ENCODE measurements at regions not wholly inside any gene's neighbourhood (a gene's known extent, or its start where the extent isn't known, plus 50 kb on each side); places are given as distances from the start of the nearest gene placed in this dataset.
"Not testable (repeated sequence)": the region's sequence is repeated elsewhere in the genome, so short reads cannot be mapped to it uniquely, and the experiment has no call there.

- Histone ChIP-seq H3K79me2 (ENCODE audit: low read depth) (no peaks in the 10 kb centered on the region), H3K4me2 (no peak overlapping the region), H3K9ac (no peak overlapping the region), H3K4me3 (no peak overlapping the region), H3F3A (ENCODE audit: low read depth) (no peaks in the 10 kb centered on the region), H3K36me3 (no peaks in the 10 kb centered on the region), H3K27me3 (no peaks in the 10 kb centered on the region), H4K20me1 (ENCODE audit: low read depth) (no peaks in the 10 kb centered on the region), H2AFZ (replicated peaks) (no peak overlapping the region), H3K27ac (no peak overlapping the region), H3K4me1 (no peaks in the 10 kb centered on the region), H3K9me3 (ENCODE audit: low read depth) (peaks cover 32% of the 10 kb centered on the region)
- Mint-ChIP-seq H3K4me1 (no peaks in the 10 kb centered on the region), H3K27me3 (ENCODE audit: insufficient read depth, low read depth) (no peaks in the 10 kb centered on the region), H3K9me3 (peaks cover 43% of the 10 kb centered on the region), H3K4me3 (no peak overlapping the region), H3K36me3 (no peaks in the 10 kb centered on the region), H3K27ac (no peak overlapping the region)
- TF ChIP-seq EZH2phosphoT487 (IDR thresholded peaks at IDR 0.05) = no peak
- TF ChIP-seq CTCF (IDR thresholded peaks at IDR 0.05) = no peak
- TF ChIP-seq EZH2 (IDR thresholded peaks at IDR 0.05) = no peak
- DNase-seq (ENCODE audit: low spot score) = no peak
Observed at GRCh38 chr20:29079769-29080690, 2177.4 kb upstream of the DEFB115 start.

GRCh38 chr20:29081712-29082111 lies 2175.8 kb upstream of the DEFB115 start:
- not testable (repeated sequence) for H3K4me3 Mint-ChIP-seq; H3K4me1 Mint-ChIP-seq; H3K36me3 Mint-ChIP-seq; H3F3A ChIP-seq (ENCODE audit: low read depth); H3K4me1 ChIP-seq; DNase-seq (ENCODE audit: low spot score); H3K4me3 ChIP-seq; H4K20me1 ChIP-seq (ENCODE audit: low read depth); H3K27ac ChIP-seq; H3K9ac ChIP-seq; H3K27ac Mint-ChIP-seq; H3K36me3 ChIP-seq; H3K4me2 ChIP-seq; H2AFZ ChIP-seq (replicated peaks); H3K79me2 ChIP-seq (ENCODE audit: low read depth); H3K27me3 Mint-ChIP-seq (ENCODE audit: insufficient read depth, low read depth); H3K27me3 ChIP-seq
- peaks cover 28% of the 10 kb centered on the region for H3K9me3 ChIP-seq (ENCODE audit: low read depth)
- peaks cover 45% of the 10 kb centered on the region for H3K9me3 Mint-ChIP-seq

- no peak overlapping the region for H3K27ac Mint-ChIP-seq
- H2AFZ ChIP-seq (replicated peaks) = no peak overlapping the region
- H3K79me2 ChIP-seq (ENCODE audit: low read depth) = no peaks in the 10 kb centered on the region
- no peaks in the 10 kb centered on the region for H4K20me1 ChIP-seq (ENCODE audit: low read depth)
- H3K27me3 Mint-ChIP-seq (ENCODE audit: insufficient read depth, low read depth) = no peaks in the 10 kb centered on the region
- no peaks in the 10 kb centered on the region for H3F3A ChIP-seq (ENCODE audit: low read depth)
- no peaks in the 10 kb centered on the region for H3K36me3 ChIP-seq
- H3K27ac ChIP-seq = no peak overlapping the region
- TF ChIP-seq EZH2 (IDR thresholded peaks at IDR 0.05) = no peak
- TF ChIP-seq EZH2phosphoT487 (IDR thresholded peaks at IDR 0.05) = no peak
- TF ChIP-seq CTCF (IDR thresholded peaks at IDR 0.05) = no peak
- H3K27me3 ChIP-seq = no peaks in the 10 kb centered on the region
- H3K4me3 Mint-ChIP-seq = no peak overlapping the region
- no peaks in the 10 kb centered on the region for H3K4me1 ChIP-seq
- H3K9ac ChIP-seq = no peak overlapping the region
- H3K9me3 ChIP-seq (ENCODE audit: low read depth) = peaks cover 40% of the 10 kb centered on the region
- H3K36me3 Mint-ChIP-seq = no peaks in the 10 kb centered on the region
- H3K4me1 Mint-ChIP-seq = no peaks in the 10 kb centered on the region
- no peak for DNase-seq (ENCODE audit: low spot score)
- H3K9me3 Mint-ChIP-seq = peaks cover 54% of the 10 kb centered on the region
- H3K4me2 ChIP-seq = no peak overlapping the region
- H3K4me3 ChIP-seq = no peak overlapping the region
Observed at GRCh38 chr20:29085625-29086024, 2171.8 kb upstream of the DEFB115 start.

- not testable (repeated sequence) for H3K36me3 Mint-ChIP-seq, H3K4me3 Mint-ChIP-seq, H3K27ac ChIP-seq
Observed at GRCh38 chr20:29086145-29086718, 2171.2 kb upstream of the DEFB115 start.

More at GRCh38 chr20:29086145-29086718, 2171.2 kb upstream of the DEFB115 start:
- not testable (repeated sequence) for H3K4me2 ChIP-seq; H2AFZ ChIP-seq (replicated peaks); H3K9ac ChIP-seq; DNase-seq (ENCODE audit: low spot score); H3K27ac Mint-ChIP-seq; H3K4me1 ChIP-seq; H3K4me1 Mint-ChIP-seq; H4K20me1 ChIP-seq (ENCODE audit: low read depth); H3K36me3 ChIP-seq; H3K27me3 Mint-ChIP-seq (ENCODE audit: insufficient read depth, low read depth); H3F3A ChIP-seq (ENCODE audit: low read depth); H3K27me3 ChIP-seq; H3K4me3 ChIP-seq; H3K79me2 ChIP-seq (ENCODE audit: low read depth)
- H3K9me3 ChIP-seq (ENCODE audit: low read depth) = peaks cover 43% of the 10 kb centered on the region
- peaks cover 57% of the 10 kb centered on the region for H3K9me3 Mint-ChIP-seq
